Kidney glomerular epithelial cell (primary cell): ENCODE measurements at regions not wholly inside any gene's neighbourhood (a gene's known extent, or its start where the extent isn't known, plus 50 kb on each side); places are given as distances from the start of the nearest gene placed in this dataset.

Source experiments
- DNase-seq: peaks from one replicate; lab custom pipeline; 2025; lab: John Stamatoyannopoulos, UW

DNA sequence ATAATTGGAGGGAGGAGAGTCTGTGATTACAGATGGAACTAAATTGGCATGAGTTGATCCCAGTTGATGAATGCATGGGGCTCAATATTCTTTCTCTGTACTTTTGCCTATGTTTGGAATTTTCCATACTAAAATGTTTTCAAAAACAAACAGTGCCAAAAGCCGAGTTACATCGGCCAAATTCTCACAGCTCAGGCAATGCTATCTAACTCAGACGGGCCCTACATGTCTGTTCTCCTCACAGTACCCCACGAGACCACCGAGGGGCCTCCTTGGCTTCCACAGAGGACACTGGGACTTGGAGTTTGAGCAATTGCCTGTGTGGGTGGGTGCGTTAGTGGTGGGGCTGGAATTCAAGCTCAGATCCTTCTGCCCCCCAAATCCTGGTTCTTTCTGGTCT, 413.2 kb downstream of the CDH26 start:
- DNase-seq, result no peak

DNA sequence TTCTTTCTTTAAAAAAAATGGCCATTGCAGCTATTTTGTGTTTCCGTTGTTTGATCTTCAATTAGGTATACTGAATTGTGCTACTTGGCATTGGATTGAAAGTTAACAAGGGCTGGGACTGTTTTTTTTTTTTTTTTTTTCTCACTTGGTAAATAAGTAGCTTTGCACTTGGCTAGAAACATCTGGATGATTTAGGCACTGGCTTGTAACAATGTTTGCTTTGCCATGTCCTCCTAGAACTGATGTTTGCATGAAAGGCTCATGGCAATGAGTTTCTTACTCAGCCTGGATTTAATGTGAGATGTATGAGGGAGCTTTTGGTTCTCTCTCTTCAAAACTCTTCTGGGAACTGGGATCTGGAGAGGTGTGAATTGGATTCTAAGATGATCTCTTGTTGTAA, 414.1 kb downstream of the CDH26 start:
- no peak for DNase-seq

DNA sequence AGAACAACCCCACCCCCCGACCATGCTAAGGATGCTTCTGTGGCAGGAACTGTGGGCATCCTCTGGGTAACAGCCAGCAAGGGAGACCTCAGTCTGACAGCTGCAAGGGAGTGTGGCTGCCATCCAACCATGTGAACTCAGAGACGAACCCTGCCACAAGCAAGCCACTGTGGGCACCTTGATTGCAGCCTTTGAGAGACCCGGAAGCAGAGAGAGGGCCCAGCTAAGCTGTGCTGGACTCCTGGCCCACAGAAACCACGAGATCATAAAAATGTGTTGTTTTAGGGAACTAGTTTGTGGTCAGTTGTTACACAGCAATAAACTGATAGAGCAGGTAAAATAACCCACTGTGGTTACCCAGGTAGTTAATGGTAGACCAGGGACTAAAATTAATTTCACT, 414.6 kb downstream of the CDH26 start:
- no peak for DNase-seq

DNA sequence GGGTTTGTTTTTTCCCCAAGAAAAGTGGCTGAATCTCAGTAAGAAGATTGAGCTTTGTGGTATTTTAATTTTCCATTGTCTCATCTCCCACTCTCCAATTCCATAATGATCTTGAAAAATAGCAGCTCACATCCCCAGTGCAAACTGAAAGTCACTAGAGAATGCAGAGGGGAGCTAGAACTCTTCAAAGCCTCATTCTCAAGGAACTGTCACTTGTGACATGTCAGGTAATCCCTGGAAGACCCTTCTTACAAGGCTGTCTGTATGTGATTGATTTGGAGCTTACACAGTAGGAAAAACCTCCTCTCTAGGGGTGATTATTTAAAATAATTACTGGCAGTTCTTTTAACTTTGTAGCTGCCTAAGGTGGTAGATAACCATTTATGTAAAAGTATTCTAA, 420.4 kb downstream of the CDH26 start:
- no peak for DNase-seq

DNA sequence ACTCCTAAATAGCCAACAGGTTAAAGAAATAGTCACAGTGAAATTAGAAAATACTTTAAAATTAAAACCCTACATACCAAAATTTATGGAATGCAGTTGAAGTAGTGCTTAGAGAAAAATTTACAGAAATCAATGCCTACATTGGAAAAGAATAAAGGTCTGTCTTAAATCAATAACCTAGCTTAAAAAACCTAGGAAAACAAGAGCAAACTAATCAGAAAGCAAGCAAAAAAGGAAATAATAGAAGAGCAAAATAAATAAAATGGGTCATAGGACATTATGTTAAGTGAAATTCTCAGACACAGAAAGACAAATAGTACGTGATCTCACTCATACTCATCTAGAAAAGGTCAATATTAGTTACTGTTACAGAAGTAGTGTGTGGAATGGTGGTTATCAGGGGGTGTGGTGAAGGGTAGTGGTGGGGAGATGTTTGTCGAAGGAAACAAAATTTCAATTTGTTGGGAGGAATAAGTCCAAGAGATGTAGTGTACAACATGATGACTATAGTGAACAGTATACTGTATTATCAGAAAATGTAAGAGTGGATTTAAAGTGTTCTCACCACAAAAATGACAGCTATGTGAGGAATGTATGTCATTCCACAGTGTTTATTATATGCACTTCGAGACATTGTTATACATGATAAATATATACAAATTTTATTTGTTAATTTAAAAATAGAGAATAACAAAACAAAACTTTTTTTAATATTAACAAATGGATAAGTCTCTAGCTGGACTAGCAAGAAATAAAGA, 423.6 kb downstream of the CDH26 start:
- no peak for DNase-seq

DNA sequence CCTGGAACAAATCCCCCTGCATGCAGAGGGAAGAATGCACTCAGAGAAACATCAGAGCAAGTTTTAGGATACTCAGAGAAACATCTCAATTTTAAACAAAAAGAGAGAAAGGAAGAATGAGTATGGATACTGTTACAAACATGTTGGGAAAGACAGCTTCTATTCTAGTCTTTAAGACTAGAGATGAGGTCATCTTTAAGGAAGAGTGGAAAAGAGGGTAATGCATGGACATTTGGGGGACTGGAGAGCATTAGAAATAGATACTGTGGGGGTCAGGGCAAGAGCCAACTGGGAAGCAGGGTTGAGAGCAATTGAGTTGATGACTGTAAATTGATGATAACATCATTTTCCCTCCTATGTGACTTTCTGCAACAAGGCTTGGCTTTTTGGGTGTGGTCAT, 431.2 kb downstream of the CDH26 start:
- no peak for DNase-seq

DNA sequence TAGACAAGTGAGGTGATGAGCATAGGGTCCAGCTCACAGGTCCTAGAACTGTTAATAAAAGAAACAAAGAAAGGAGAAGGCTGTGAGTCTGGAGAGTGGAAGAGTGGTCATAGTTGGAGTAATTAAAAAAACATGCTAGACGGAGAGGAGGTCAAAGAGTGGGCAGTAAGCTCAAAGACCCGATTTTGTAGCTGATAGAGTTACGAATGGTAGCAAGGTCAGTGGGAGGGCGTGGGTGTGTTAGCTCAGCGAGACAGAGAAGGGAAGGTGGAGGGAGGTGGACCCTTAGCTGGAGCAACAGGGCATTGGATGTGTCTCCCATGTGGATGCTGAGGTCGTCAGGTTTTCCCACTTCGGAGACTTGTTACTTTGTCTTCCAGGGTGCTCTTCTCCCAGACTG, 431.7 kb downstream of the CDH26 start:
- DNase-seq, result no peak

DNA sequence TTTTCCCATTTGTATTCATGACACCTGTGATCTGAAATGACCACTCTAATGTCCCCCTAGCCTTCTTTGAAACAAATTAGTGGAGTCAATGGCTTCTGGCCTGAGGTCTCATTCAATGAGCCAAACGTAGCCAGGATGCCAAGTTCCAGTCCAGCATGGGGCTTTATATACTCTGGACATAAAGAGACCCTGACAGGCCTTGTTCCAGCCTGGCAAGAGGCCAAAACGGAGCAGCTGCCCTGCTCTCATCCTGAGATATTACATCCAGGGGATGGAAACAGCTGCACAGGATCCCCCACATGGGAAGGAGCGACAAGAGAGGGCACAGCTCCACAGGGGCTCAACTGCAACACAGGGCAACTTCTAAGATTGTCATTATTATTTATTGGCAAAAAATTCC, 437.8 kb downstream of the CDH26 start:
- DNase-seq, result no peak

DNA sequence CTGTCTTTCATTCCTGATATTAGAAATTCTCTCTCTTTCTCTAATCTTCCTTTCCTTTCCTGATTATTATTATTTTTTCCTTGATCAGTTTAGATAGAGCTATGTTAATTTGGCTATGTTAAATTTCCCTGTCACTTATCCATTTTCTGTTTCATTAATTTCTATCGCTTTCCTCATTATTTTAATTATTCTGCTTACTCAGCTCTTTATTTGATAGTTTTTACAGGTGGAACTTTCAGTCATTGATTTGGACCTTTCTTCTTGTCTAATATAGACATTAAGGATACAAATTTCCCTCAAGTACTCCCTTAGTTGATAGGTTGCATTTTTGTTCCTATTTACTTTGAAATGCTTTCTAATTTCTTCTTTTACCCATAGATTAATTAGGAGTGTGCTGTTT, 442.3 kb downstream of the CDH26 start:
- DNase-seq, result no peak

DNA sequence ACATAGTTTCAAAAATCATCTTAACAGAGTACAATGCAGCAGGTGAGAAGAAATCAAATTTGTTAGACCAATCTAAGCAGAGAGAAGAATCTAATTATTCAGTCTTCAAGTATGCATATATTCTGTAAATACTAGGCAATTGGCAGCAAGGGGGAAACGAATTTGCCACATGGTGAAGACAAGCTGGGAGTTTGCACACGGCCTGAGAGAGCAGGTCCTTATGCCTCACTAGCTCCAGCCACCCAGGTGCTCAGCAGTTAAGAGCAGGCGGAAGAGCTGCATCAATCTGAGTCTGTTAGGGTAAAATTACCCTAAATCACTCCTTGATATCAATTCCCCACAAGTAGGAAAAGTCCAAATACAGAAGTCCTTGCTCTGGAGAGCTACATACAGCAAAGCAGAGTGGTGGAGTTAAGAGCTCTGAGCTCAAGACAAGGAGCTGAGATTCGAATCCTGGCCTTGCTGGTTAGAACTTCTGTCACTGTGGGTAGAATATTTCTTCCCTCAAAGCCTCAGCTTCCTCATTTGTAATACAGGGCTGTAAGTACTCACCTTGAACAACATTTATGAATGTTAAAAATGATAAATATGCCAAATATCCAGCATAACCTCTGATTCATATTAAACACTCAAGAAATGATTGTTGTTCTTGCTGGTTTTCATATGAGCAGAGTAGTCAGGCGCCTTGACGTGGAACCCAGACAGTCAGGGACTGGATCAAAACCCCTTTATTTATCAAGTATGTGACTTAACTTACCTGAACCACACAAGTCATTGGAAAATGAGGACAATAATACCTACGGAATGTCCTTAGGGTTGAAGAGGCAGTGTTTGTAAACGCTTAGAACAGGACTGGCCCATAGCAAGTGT, 444.2 kb downstream of the CDH26 start:
- no peak for DNase-seq

DNA sequence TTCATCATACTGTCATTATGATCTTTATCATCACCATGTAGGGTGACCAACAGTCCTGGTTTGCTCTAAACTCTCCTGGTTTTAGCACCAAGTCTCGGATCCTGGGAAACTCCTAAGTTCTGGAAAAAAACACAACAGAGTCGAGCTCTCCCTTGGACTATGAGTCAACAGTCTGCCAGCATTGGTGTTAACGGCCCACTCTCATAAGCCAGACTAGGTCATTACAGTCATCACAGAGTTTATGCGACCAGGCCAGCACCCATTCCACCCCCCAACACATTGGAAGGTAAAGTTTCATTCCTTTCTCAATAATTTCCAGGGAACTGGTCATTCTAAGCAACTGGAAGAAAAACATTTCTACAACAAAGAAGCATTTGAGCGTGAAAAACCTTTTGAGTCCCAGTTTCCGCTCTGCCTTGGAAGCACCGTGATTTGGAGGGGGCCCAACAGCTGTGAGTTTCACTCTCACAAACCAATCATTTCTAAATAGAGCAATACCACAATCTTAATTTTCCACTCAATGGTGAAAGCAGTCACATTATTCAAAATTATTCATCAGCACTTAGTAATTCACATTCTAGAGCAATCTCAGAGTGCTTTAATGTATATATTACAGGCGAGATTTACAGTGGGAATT, 445.0 kb downstream of the CDH26 start:
- DNase-seq, result no peak

DNA sequence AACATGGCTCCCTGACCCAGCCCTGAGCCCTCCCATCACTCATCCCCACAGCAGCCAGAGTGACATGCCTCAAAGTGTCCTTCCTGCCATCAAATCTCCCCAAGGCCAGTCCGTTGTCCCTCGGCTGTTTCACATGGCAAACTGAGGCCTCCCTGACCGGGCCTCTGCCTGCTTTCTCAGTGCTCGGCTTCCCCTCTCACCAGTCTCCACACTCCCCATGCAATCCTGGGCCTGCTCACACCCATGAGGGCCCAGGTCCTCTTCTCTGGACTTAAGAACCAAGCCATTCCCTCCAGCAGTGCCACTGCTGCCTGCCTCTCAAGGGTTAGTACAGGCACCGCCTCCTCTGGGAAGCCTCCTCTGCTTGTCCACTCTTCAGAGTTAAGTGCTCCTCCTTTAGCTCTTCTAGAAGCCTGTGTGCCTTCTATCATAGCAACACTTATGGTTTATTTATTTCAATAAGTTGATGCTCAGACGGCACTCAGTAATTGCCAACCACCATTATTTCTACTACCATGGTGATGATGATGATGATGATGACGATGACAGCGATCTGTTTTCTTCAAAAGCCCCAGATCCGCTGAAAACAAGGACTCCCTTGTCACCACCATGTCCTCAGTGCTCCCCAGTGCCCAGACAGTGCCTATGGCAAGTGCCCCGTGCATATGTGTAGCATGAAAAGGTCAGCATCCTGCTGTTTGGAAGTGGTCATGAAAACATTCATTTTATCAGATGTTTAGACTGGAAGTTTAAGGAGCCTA, 449.0 kb downstream of the CDH26 start:
- no peak for DNase-seq

DNA sequence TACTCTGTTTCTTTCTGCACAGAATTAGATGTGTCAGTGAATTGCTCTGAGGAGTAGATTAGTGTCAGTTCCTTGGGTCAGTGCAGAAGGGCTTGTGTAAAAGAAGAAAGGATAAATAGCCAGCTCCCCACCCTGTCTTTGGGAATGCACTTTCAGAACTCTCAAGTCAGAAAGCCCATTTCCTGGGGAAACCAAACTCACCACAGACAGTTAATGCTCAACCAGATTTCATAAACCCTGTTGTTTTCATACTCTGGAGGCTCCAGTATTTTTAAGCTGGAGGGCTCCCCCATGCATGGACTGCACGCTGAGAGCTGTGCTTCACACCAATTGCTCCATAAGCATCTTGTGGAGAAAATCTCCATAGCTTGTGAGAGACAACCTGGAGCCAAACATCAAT, 449.7 kb downstream of the CDH26 start:
- DNase-seq, result no peak

DNA sequence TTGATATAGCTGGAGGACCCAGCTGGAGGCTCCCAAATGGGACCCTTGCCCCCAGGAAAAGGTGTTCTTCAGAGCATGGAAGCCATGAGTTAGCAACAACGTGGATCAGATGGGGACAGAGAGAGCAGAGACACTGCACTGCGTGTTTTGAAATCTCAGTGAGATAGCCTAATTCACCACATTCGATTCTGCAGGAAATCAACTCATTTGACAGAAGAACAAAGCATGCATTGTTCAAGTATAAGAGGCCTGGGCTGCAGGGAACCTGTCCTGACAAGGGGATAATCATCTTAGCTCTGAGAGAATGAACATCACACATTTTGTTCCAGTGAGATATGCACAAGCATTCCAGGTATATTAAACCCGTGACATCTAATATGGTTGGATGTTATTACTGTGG, 450.2 kb downstream of the CDH26 start:
- no peak for DNase-seq

DNA sequence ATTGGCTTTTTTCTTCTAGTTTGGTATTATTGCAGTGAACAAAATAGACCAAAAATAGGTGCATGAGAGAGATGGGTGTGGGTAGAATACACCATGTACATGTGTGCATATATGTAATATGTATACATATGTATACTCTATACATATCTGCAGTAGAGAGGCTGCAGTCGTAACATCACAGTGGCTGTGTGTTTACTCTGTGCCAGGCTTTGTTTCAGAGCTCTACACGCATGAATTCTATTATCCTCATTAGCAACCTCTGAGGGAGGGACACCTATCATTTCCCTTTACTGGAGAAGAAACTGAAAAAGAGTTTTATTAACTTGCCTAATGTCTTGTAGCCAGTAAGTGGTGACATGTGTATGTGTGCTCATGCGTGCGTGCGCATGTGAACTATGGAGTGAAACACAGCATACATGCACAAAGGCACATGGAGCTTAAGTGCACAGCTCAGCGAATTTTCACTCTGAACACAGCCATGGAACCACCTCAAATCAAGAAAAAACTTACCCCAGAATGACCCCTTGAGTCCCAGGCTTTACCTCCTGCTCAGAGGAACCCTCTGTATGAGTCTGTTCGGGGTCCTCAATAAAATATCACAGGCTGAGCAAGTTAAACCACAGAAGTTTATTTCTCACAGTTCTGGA, 452.5 kb downstream of the CDH26 start:
- no peak for DNase-seq

DNA sequence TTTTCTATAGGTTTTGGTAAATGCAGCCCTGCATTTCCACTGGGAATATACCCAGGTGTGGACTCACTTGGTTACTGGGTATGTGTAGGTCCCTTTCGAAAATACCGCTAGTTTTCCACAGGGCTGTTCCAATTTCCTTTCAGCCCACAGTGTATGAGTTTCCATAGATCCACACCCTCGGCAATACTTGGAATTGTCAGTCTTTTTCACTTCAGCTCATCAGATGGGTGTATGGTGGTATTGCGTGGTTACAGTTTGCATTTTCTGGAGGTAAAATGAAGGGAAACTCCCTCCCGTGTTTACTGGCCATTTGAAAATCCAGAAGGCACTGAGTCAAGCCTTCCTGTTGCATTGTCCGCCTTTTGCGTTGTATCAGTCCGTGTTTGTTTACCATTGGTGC, 453.6 kb downstream of the CDH26 start:
- DNase-seq, result no peak

DNA sequence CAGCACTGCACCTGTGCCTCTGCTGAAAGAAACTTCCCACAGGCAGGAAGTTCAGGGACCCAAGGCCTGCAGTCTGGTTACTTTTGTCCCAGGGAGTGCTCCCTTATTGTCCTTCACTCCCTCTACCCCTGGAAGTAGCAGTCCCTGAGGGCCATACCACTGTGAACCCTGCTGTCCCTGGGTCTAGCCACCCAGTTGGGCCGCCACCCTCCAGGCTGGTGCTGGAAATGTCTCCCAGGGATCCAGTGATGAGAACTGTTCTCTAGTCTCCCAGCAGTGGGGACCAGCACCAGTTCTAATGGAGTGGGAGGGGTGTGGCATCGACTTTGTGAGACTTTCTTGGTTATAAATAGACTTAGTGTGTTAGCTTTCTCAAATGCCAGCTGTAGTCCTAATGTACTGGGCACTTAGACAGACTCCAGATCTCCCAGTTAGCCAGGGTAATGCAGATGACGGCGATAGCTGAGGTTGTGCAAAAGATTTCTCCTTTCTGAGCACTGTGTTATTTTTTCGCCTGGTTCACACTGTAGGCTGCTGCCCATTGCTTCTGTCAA, 462.5 kb downstream of the CDH26 start:
- no peak for DNase-seq

DNA sequence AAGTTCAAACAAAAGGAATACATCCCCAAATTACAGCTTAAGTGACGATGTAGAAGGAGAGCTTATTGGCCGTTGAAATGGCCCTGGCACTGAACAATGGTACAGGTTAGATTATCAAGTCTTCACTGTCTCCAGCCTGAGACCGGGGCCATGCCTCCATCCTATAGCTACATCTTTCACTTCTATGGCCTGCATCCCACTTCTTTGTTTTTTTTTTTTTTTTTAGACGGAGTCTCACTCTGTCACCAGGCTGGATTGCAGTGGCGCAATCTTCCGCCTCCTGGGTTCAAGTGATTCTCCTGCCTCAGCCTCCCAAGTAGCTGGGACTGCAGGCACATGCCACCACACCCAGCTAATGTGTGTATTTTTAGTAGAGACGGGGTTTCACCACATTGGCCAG, 464.6 kb downstream of the CDH26 start:
- DNase-seq, result no peak

DNA sequence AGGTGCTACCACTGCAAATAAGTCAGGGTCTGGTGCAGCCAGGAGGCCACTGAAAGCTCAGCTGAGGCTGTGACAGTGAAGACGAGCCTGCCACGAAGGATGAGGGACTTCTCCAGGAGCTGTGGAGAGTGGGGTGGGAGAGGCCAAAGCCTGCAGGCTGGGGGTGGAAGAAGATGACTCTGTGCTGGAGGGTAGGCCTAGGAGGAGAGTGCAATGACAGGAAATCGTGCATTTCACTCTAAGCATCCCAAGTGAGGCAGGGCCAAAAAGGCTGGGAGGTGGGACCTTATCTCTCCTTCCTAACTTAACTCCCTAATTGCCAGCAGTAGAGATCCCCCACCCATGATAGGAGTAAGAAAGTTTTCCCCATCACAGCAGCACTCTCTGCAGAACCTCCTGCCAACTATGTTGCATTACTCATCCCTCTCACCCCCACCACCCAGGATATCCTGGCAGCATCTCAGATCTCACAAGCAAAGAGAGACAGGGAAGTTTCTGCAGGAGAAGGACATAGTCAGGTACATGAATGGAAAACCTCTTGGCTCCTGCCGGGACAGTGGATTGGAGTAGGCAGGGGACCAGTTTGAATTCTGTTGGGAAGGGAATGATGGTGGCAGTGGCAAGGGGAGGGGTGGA, 466.2 kb downstream of the CDH26 start:
- no peak for DNase-seq

DNA sequence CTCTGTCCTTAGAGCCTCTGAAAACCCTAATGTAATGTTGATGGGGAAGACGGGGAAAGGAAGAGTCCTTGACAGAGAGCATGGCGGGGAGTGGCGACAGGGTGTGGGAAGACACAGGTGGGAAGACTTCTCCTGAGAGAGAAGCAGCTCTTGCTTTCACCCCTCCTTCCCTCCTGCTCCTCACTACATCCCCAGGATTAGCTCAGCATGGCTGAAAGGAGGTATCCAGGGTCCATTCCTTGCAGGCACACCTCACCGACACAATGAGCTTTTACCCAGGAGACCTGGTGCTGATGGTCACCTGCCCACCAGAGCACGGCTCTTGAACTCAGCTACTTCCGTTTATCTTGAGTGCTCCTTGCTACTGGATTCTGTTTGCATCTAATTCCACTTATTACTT, 469.3 kb downstream of the CDH26 start:
- DNase-seq, result no peak

DNA sequence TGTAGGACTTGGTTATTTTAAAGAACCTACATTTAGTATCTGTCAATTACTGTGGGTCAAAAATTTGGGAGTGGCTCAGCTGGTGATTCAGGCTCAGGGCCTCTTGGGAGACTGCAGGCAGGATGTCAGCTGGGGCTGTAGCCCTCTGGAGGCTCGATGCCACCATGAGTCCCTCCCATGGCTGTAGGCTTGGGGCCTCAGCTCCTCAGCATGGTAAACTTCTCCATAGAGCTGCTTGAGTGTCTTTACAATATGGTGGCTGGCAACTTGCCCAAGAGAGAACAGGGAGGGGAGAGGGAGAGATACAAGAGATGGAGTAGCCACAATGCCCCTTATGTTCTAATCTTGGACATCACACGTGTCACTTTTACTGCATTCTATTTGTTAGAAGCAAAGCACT, 470.4 kb downstream of the CDH26 start:
- DNase-seq, result no peak
